Esophagus muscularis mucosa (tissue), 4 donors: ENCODE measurements at regions not wholly inside any gene's neighbourhood (a gene's known extent, or its start where the extent isn't known, plus 50 kb on each side); places are given as distances from the start of the nearest gene placed in this dataset.

ENCODE experiments used
- EP300 ChIP-seq: sonication (generic); formaldehyde crosslinking; IDR thresholded peaks from one replicate; pipeline ENCODE4 v1.6.1; 2017; ENCODE audit warnings: antibody characterized with exemption
- POLR2A ChIP-seq: fragments of 450-650 bp; IDR thresholded peaks from one replicate; pipeline ENCODE4 v1.6.1; 2017; ENCODE audit warnings: antibody characterized with exemption, moderate library complexity, mild to moderate bottlenecking, low read depth
- POLR2AphosphoS5 ChIP-seq, 2 donors: sonication (generic); formaldehyde crosslinking; IDR thresholded peaks; one replicate each; pipeline ENCODE4 v1.6.1; 2017; ENCODE audit warnings: antibody characterized with exemption in 2 of 2
- TF ChIP-seq, protein P1 (sequence below), 3 experiments: fragments of 200-600 bp in 2 of 3; fragments of 450-650 bp in 1 of 3; sonication (generic) in 2 of 3; IDR thresholded peaks; one replicate each; pipeline ENCODE4 v1.5.1; 2017 to 2019; ENCODE audit warnings: antibody characterized with exemption in 3 of 3, mild to moderate bottlenecking in 2 of 3, moderate library complexity in 1 of 3

DNA sequence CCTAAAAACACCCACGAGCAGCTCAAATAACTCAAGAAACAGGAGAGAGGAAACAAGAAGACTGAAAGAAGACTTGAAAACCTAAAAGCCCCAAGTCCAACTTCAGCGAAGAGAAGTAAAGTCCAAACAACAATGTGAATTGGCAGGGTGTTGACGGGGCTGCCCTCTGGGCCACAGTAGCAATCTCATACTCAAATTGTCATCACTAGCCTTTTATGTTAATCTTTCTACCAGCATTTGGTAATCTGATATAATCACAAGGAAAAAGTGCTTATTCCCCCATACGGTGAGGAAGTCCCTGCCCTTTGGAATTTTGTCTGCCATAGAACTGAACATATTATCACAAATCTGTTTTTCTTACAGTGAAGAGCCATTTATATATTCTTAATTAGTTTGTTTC, 51.5 kb upstream of the IFNE start:
- no peak for TF ChIP-seq POLR2AphosphoS5 (IDR thresholded peaks at IDR 0.05)
- TF ChIP-seq, protein P1, sequence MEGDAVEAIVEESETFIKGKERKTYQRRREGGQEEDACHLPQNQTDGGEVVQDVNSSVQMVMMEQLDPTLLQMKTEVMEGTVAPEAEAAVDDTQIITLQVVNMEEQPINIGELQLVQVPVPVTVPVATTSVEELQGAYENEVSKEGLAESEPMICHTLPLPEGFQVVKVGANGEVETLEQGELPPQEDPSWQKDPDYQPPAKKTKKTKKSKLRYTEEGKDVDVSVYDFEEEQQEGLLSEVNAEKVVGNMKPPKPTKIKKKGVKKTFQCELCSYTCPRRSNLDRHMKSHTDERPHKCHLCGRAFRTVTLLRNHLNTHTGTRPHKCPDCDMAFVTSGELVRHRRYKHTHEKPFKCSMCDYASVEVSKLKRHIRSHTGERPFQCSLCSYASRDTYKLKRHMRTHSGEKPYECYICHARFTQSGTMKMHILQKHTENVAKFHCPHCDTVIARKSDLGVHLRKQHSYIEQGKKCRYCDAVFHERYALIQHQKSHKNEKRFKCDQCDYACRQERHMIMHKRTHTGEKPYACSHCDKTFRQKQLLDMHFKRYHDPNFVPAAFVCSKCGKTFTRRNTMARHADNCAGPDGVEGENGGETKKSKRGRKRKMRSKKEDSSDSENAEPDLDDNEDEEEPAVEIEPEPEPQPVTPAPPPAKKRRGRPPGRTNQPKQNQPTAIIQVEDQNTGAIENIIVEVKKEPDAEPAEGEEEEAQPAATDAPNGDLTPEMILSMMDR (IDR thresholded peaks at IDR 0.05): no peak
- TF ChIP-seq POLR2A: no peak
- TF ChIP-seq EP300: no peak
